Right cardiac atrium (tissue), 5 donors: ENCODE measurements at regions not wholly inside any gene's neighbourhood (a gene's known extent, or its start where the extent isn't known, plus 50 kb on each side); places are given as distances from the start of the nearest gene placed in this dataset.

Experiments used
- ATAC-seq, 2 donors: fragments of 200-7000 bp; cut with Tn5 transposase; one replicate each; pipeline versions ENCODE4 v1.8.0 to v1.9.1; 2020; ENCODE audit warnings: moderate library complexity in 2 of 2, mild to moderate bottlenecking in 1 of 2
- DNase-seq, 3 donors: peaks; one replicate each; pipeline ENCODE4 v3.0.0-alpha.2; 2020
- H3K27ac ChIP-seq: one replicate; pipeline ENCODE4 v1.5.1; 2013; ENCODE audit warnings: mild to moderate bottlenecking, low read length, control low read depth, moderate library complexity
- H3K27me3 ChIP-seq: one replicate; pipeline ENCODE4 v1.6.1; 2013; ENCODE audit not compliant: control insufficient read depth, insufficient read depth
- H3K4me1 ChIP-seq: one replicate; pipeline ENCODE4 v1.6.1; 2013; ENCODE audit warnings: low read length; ENCODE audit not compliant: control insufficient read depth, insufficient read depth
- H3K4me3 ChIP-seq: one replicate; pipeline ENCODE4 v1.5.1; 2013; ENCODE audit warnings: low read length, control low read depth
- H3K9me3 ChIP-seq: one replicate; pipeline ENCODE4 v1.6.1; 2013; ENCODE audit warnings: low read length; ENCODE audit not compliant: control insufficient read depth
- WGBS: extraction: QIAGEN DNeasy Blood & Tissue Kit; methylation state at CpG from one replicate; pipeline ENCODE4 v1.1.7; 2013; 5-methylcytosine and 5-hydroxymethylcytosine counted together
- intact Hi-C, 4 donors: fragments of 100-400 bp; cut with DNase I; formaldehyde crosslinking; loops; one replicate each; pipeline versions ENCODE4 v1.11.0 to v1.14.0; 2022 to 2023
- donor health status: healthy with polysubstance abuse.
- donor health status: DM: no; HTN: yes; CAD: no.
- donor health status: DM: no; HTN: no; CAD: no.
- donor health status: DM: no; HTN: yes; CAD: no; lungs with severe emphysema.
- donor health status: DM: yes; HTN: yes; CAD: no.

- H3K27me3 ChIP-seq: no peaks in the 10 kb centered on the region
- no peak overlapping the region for H3K4me3 ChIP-seq
- no peaks in the 10 kb centered on the region for H3K9me3 ChIP-seq
- H3K27ac ChIP-seq: no peak overlapping the region
- 84% methylated on average over 6 of the region's 6 CpGs for WGBS
- DNase-seq (no peak), ATAC-seq (no peak)
- intact Hi-C loops: no loop called here
- H3K4me1 ChIP-seq: peaks cover 9% of the 10 kb centered on the region
These were observed 76.7 kb upstream of the ADAMTS9 start for GRCh38 chr3:64764386-64764929.

- intact Hi-C loops: no loop called here
- Histone ChIP-seq H3K27me3 (no peaks in the 10 kb centered on the region), H3K27ac (no peak overlapping the region), H3K4me3 (no peak overlapping the region), H3K4me1 (peaks cover 9% of the 10 kb centered on the region), H3K9me3 (no peaks in the 10 kb centered on the region)
- no peak for DNase-seq
- ATAC-seq: no peak
These were observed 76.2 kb upstream of the ADAMTS9 start for GRCh38 chr3:64763980-64764379.

GRCh38 chr3:64761729-64762128, 73.9 kb upstream of the ADAMTS9 start:
- H3K27ac ChIP-seq: no peak overlapping the region
- H3K4me1 ChIP-seq: peaks cover 9% of the 10 kb centered on the region
- DNase-seq (no peak), ATAC-seq (no peak)
- intact Hi-C loops: no loop called here
- H3K4me3 ChIP-seq: no peak overlapping the region
- H3K9me3 ChIP-seq: no peaks in the 10 kb centered on the region
- 58% methylated on average over 5 of the region's 5 CpGs for WGBS
- H3K27me3 ChIP-seq: no peaks in the 10 kb centered on the region

GRCh38 chr3:64760258-64760657, 72.5 kb upstream of the ADAMTS9 start:
- WGBS: 62% methylated on average over 5 of the region's 5 CpGs
- H3K4me3 ChIP-seq: no peak overlapping the region
- no peaks in the 10 kb centered on the region for H3K27me3 ChIP-seq
- DNase-seq (no peak), ATAC-seq (peak; percentile 49 to 61)
- peak overlapping the region; percentile 42 for H3K27ac ChIP-seq
- no peaks in the 10 kb centered on the region for H3K9me3 ChIP-seq
- intact Hi-C loops: no loop called here
- peaks cover 9% of the 10 kb centered on the region for H3K4me1 ChIP-seq

GRCh38 chr3:64759811-64760210, 72.0 kb upstream of the ADAMTS9 start:
- ATAC-seq (peak; percentile 51 to 65), DNase-seq (no peak)
- WGBS: 60% methylated on average over 2 of the region's 2 CpGs
- no peaks in the 10 kb centered on the region for H3K27me3 ChIP-seq
- intact Hi-C loops: no loop called here
- H3K27ac ChIP-seq: peak overlapping the region; percentile 42
- H3K9me3 ChIP-seq: no peaks in the 10 kb centered on the region
- H3K4me1 ChIP-seq: peaks cover 9% of the 10 kb centered on the region
- H3K4me3 ChIP-seq: no peak overlapping the region

GRCh38 chr3:64756398-64756986, 68.7 kb upstream of the ADAMTS9 start:
- intact Hi-C loops: no loop called here
- H3K4me3 ChIP-seq: no peak overlapping the region
- H3K9me3 ChIP-seq: no peaks in the 10 kb centered on the region
- ATAC-seq (no peak), DNase-seq (no peak)
- H3K27ac ChIP-seq: no peak overlapping the region
- H3K27me3 ChIP-seq: no peaks in the 10 kb centered on the region
- 59% methylated on average over 2 of the region's 2 CpGs for WGBS
- H3K4me1 ChIP-seq: peaks cover 9% of the 10 kb centered on the region

- Histone ChIP-seq H3K4me3 (no peak overlapping the region), H3K4me1 (no peaks in the 10 kb centered on the region), H3K27me3 (no peaks in the 10 kb centered on the region), H3K27ac (no peak overlapping the region), H3K9me3 (no peaks in the 10 kb centered on the region)
- intact Hi-C loops: no loop called here
- WGBS: 58% methylated on average over 6 of the region's 6 CpGs
- DNase-seq (no peak), ATAC-seq (peak in 1 of 2 donors; percentile 53)
These were observed 60.6 kb upstream of the ADAMTS9 start for GRCh38 chr3:64748244-64748904.

GRCh38 chr3:64747679-64748078, 59.9 kb upstream of the ADAMTS9 start:
- 93% methylated on average over 4 of the region's 4 CpGs for WGBS
- DNase-seq: no peak
- intact Hi-C loops: no loop called here
- H3K4me1 ChIP-seq: no peaks in the 10 kb centered on the region
- H3K27ac ChIP-seq: no peak overlapping the region
- no peaks in the 10 kb centered on the region for H3K9me3 ChIP-seq
- H3K4me3 ChIP-seq: no peak overlapping the region
- H3K27me3 ChIP-seq: no peaks in the 10 kb centered on the region
- ATAC-seq: no peak

- Histone ChIP-seq H3K27me3 (no peaks in the 10 kb centered on the region), H3K4me3 (no peak overlapping the region), H3K9me3 (no peaks in the 10 kb centered on the region), H3K27ac (no peak overlapping the region), H3K4me1 (peaks cover 6% of the 10 kb centered on the region)
- intact Hi-C loops: no loop called here
- no peak for DNase-seq
- 70% methylated on average over 4 of the region's 4 CpGs for WGBS
- ATAC-seq: no peak
These were observed 56.1 kb upstream of the ADAMTS9 start for GRCh38 chr3:64743887-64744243.

GRCh38 chr3:64743156-64743886, 55.5 kb upstream of the ADAMTS9 start:
- Histone ChIP-seq H3K27ac (no peak overlapping the region), H3K27me3 (no peaks in the 10 kb centered on the region), H3K9me3 (no peaks in the 10 kb centered on the region), H3K4me1 (peaks cover 6% of the 10 kb centered on the region), H3K4me3 (no peak overlapping the region)
- ATAC-seq (peak in 1 of 2 donors; percentile 79), DNase-seq (no peak)
- 86% methylated on average over 5 of the region's 5 CpGs for WGBS
- intact Hi-C loops: no loop called here

- H3K27ac ChIP-seq: no peak overlapping the region
- WGBS: 80% methylated on average over 1 of the region's 1 CpG
- DNase-seq: peak in 2 of 3 donors; percentile 52 to 54
- H3K4me3 ChIP-seq: no peak overlapping the region
- peaks cover 6% of the 10 kb centered on the region for H3K4me1 ChIP-seq
- peak; percentile 52 to 63 for ATAC-seq
- H3K27me3 ChIP-seq: no peaks in the 10 kb centered on the region
- H3K9me3 ChIP-seq: no peaks in the 10 kb centered on the region
- intact Hi-C loops: no loop called here
These were observed 53.5 kb upstream of the ADAMTS9 start for GRCh38 chr3:64741341-64741740.
